GM19043 (cell line): ENCODE measurements at regions not wholly inside any gene's neighbourhood (a gene's known extent, or its start where the extent isn't known, plus 50 kb on each side); places are given as distances from the start of the nearest gene placed in this dataset.

Source experiments
- ATAC-seq: cut with Tn5 transposase; IDR thresholded peaks from one replicate; pipeline ENCODE4 v1.9.1; 2021; ENCODE audit warnings: low read depth; ENCODE audit not compliant: unreplicated experiment

- ATAC-seq: no peak
Observed at GRCh38 chr16:77116856-77117255, 74.1 kb upstream of the MON1B start.

GRCh38 chr16:77117707-77118106, 73.3 kb upstream of the MON1B start:
- no peak for ATAC-seq

GRCh38 chr16:77131398-77131797, 59.6 kb upstream of the MON1B start:
- no peak for ATAC-seq

GRCh38 chr16:77132051-77132618, 58.9 kb upstream of the MON1B start:
- no peak for ATAC-seq

GRCh38 chr16:77133706-77134105, 57.3 kb upstream of the MON1B start:
- no peak for ATAC-seq

- ATAC-seq: no peak
Observed at GRCh38 chr16:77137045-77137444, 53.9 kb upstream of the MON1B start.
